ENCODE measurements at regions not wholly inside any gene's neighbourhood (a gene's known extent, or its start where the extent isn't known, plus 50 kb on each side); places are given as distances from the start of the nearest gene placed in this dataset.

- intact Hi-C loops (cut with DNase I; ENCODE audit: low total_unique reads), result loop anchor here (5.0 kb wide), 2 partner anchors 497 to 682 kb away; no protein-coding TSS in a partner anchor
- Histone ChIP-seq H3K27me3 (no peaks in the 10 kb centered on the region), H3K27ac (no peak overlapping the region), H3K4me1 (peaks cover 0 to 18% (median 8%) of the 10 kb centered on the region in 4 donors), H3K36me3 (no peaks in the 10 kb centered on the region), H3K9me3 (no peaks in the 10 kb centered on the region), H3K4me3 (no peak overlapping the region)
- TF ChIP-seq POLR2A (IDR thresholded peaks at IDR 0.05) (no peak), EP300 (IDR thresholded peaks at IDR 0.05) (no peak), POLR2AphosphoS5 (IDR thresholded peaks at IDR 0.05) (no peak)
- TF ChIP-seq, protein P1, sequence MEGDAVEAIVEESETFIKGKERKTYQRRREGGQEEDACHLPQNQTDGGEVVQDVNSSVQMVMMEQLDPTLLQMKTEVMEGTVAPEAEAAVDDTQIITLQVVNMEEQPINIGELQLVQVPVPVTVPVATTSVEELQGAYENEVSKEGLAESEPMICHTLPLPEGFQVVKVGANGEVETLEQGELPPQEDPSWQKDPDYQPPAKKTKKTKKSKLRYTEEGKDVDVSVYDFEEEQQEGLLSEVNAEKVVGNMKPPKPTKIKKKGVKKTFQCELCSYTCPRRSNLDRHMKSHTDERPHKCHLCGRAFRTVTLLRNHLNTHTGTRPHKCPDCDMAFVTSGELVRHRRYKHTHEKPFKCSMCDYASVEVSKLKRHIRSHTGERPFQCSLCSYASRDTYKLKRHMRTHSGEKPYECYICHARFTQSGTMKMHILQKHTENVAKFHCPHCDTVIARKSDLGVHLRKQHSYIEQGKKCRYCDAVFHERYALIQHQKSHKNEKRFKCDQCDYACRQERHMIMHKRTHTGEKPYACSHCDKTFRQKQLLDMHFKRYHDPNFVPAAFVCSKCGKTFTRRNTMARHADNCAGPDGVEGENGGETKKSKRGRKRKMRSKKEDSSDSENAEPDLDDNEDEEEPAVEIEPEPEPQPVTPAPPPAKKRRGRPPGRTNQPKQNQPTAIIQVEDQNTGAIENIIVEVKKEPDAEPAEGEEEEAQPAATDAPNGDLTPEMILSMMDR (IDR thresholded peaks at IDR 0.05), result no peak
- no peak for DNase-seq
- WGBS, 5 donors, result 64 to 80% (median 71%) methylated on average over 5 of the region's 5 CpGs
These were observed 50.5 kb upstream of the CREB1 start for GRCh38 chr2:207479198-207479785.

Small RNA genes lying in the stretch of these regions (small RNA-seq; reads per million reads assigned to genes)
- 0 reads per million in 4 donors for gene MIR1302-4

Measured in stomach (tissue), 8 donors.